HG03280 (cell line): ENCODE measurements at regions not wholly inside any gene's neighbourhood (a gene's known extent, or its start where the extent isn't known, plus 50 kb on each side); places are given as distances from the start of the nearest gene placed in this dataset.
"Not testable (repeated sequence)": the region's sequence is repeated elsewhere in the genome, so short reads cannot be mapped to it uniquely, and the experiment has no call there.

Source experiments
- ATAC-seq: cut with Tn5 transposase; IDR thresholded peaks from one replicate; pipeline ENCODE4 v1.9.1; 2021; ENCODE audit warnings: mild to moderate bottlenecking, moderate library complexity; ENCODE audit not compliant: unreplicated experiment

DNA sequence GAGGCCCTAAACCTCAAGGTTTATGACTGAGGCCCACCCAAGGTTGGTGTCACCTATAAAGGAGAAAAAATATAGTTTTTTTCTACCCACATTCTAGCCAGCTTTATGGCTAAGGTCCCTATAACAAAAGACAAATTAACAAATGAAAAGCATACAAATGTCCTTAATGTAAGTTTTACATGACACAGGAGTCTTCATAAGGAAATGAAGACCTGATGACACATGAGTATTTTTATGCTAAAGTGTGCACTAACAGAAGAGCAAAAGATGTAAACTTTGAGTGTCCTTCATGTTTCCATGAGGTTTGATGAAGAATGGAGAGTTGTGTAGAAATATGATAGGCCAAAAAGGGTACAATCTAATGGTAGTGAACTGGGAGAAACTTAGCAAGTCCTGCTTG lies 114.7 kb upstream of the INTU start:
- no peak for ATAC-seq

DNA sequence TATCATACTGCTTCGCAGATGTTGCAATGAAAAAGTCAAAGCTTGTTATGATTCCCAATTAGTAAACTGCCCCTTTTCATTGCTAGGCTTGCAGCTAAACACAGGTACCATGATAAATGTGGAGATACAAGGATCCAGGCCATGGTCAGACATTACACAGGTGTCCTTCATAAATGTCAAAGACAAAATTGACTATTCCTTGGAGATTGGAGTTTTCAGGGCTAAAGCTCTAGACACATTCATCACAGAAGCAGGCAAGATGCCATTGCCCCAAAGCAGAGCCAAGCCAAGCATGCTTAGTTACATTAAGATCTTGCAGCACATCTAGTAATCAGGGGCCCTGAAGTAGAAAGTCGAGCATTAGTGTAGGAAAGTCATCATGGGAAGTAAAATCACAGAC lies 111.3 kb upstream of the INTU start:
- ATAC-seq = no peak

DNA sequence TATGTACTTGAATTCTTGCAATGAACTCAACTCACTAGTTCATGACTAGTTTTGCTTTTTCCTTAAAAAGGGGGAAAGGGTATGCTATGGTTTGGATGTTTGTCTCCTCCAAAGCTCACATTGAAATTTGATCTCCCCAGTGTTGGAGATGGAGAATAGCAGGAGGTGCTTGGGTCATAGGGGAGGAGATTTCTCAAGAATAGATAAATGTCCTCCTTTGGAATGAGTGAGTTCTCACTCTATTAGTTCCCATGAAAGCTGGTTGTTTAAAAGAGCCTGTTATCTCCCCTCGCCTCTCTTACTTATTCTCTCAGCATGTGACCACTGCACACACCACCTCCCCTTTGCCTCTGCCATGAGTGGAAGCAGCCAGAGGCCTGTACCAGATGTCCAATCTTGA lies 109.4 kb upstream of the INTU start:
- ATAC-seq = no peak

DNA sequence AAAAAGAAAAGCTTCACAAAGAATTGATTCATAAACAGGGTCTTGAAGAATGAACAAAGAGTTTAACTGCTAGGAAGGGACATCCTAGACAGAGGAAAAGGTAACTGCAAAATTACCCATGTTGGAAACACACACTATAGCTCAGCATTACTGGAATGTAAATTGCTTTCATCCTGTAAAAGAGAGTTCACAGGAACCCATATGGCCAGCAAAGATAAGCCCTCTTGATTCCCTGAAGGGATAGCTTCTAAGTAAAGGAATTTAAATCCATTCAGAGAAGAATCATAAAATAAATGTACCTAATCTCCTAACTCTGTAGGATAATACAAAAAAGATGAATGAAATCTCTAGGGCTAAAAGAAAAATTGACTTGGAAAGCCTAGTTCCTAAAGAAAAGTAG lies 107.1 kb upstream of the INTU start:
- ATAC-seq = no peak

DNA sequence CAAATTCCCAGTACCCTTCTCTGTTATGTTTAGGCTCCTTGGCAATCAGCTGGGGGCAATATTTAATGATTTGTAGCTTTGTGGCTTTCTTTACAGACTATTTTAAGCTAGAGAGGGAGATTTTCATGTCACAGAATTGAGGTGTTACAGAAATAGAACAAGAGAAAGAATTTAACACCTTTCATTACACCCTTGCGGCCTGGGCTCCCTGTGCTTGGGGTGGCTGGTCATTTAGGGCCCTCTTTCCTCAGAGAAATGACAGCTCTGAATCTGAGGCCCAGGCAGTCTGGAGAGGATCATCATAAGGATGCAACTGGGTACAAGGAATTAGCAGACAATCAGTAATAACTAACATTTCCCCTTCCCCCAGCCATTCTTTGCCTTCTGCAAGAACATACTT lies 104.5 kb upstream of the INTU start:
- no peak for ATAC-seq

DNA sequence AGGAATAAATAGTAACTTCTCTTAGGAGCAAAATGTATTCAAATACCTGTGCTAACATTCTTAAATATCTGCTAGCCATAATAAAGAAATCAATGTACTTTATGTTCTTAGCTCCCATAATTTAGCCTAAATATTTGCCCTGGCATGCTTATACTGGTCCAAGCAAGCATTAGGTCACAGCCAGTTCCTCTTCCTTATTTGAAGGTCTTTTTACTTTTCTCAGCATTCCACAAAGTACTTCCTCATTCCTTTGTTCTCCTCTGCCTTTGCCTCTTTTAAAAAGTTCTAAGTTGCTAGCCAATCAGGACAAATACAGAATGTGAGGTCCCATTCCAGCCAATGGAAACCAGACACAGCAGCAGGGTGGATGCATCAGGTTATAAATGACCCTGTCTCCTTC lies 102.9 kb upstream of the INTU start:
- not testable (repeated sequence) for ATAC-seq

DNA sequence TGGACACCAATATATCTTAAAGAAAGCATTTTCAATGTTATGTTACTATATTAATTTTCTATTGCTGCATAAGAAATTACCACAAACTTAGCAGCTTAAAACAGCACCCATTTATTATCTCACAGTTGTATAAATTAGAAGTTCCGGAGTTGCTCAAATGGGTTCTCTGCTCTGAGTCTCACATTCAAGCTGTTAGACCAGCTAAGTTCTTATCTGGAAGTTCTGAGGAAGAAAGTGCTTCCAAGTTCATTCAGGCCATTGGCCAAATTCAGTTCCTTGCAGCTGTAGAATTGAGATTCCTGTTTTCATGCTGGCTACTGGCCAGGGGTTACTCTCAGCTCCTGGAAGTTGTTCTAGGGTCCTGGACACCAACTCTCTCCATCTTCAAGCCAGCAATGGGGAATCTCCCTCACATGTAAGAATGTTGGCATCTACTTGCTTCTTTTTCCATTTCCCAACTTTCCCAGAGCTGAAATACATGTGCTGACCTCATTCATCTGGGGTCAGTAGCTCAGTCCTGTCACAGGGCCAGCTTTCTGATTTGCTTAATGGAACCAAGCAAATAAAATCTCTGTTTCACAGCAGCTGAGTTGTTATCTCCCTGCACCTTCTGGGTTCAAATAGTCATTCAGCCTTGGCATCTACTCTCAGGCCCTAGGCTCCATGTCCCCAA lies 99.6 kb upstream of the INTU start:
- no peak for ATAC-seq

DNA sequence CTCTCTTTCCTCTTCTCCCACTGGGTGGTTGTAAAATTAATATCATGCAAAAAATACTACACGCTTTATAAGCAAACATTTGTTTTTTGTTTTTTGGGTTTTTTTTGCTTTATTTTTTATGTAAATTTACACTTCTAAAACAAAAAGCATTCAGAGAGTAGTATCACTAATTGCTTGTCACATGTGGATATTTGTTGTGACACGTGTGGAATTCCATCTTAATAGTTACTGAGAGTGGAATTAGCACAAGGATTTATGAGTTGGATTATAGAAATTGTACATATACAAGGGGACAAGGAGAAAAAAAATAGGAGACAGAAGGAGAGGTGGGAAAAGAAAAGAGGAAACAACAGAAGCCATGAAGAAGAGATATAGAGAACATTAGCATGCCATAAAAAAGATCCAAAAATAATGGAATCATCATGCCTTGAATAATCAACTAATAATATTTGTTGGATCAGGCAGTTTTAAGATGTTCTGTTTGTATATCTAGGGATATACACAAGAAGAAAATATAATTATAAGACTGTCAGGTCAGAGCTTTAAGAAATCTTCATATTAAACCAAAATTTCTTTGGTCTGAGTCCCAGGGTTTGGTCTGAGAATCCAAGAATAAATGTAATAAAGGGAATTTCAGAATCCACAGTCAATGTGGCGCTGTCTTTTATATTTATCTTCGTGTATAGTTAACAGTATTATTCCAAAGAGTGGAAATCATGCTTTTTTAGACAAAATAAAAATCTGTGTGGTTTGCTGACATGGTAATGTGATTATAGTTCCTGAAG lies 98.5 kb upstream of the INTU start:
- ATAC-seq = no peak

DNA sequence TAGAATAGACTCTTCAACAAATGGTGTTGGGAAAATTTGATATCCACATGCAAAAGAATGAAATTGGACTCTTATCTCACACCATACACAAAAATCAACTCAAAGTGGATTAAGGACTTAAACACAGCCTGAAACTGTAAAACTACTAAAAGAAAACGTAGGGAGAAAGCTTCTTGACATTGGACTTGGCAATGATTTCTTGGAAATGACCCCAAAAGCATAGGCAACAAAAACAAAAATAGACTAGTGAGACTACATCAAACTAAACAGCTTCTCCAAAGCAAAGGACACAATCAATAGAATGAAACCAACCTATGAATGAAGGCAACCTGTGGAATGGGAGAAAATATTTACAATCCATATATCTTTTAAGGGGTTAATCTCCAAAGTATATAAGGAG lies 94.7 kb upstream of the INTU start:
- no peak for ATAC-seq

DNA sequence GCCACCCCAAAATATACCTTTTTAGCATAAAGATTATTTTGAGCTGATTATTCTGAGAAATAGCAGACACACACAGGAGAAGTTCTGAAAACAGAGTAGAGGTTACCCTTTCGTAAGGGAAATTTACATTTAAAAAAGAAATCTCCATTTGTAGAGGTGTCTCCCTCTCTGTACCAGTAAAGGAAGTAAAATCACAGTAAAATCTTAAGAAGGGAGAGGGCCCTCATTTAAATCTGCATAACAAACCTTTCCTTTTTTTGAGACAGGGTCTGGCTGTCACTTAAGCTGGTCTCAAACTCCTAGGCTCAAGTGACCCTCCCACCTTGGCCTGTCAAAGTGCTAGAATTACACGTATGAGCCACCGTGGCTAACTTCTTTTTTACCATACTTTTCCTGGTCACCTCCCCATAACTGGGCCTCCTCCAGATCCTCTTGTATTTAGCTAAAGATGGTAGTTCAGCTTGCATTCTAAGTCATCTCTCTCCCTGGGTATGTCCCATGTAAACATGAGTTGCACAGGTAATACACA lies 92.2 kb upstream of the INTU start:
- ATAC-seq = no peak

DNA sequence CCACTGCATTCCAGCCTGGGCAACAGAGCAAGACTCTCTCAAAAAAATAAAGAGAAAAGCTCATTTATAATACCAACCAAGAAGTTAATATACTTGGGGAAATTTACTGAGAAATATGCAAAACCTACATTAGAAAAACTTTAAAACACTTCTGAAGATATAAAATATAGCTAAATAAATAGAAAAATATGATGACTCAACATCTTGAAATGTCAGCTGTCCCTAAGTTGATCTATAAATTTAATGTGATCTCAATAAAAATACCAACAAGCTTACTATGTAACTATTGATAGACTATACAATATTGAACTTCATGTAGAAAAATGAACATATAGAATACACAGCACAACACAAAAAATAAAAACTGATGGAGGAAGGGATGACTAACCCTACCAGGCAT lies 87.5 kb upstream of the INTU start:
- ATAC-seq = no peak

DNA sequence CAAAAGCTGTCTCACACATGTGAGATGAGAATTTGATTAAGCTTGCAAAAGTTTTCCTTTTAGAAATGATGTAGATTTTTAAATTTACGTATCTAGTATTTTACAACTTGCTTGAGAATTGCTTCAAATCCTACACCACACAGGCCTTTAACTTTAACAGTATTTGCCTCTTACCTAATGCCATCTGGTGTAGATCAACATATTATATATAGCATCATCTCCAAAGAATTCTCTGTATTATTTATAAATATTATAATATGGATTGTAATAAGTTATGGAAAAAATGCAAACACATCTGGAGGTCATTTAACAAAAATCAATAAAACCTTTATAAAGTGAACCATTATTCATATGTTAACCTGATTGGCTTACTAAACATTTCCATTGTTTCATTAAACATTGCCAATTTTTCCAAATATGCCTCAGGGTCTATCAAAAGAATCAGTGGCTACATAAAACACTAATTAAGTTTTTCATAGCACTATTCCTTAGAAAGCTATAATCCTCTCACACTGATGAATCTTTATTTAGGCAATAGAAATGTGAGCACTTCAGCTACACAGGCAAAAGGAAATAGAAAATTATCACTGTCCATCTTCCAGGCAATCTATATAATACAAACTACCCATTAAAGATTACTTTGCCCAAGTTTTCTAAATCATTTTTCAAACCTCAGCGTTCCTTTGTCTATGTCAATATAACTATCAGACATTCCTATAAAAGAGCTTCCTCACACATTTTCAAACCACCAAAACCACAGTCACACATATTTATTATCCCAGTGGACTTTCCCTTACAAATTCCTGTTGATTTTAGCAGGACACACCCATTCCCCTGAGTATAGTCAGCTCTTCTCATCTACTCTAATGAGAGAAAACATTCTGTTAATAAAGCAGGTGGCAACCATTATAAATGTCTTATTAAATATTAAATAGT lies 83.5 kb upstream of the INTU start:
- no peak for ATAC-seq

DNA sequence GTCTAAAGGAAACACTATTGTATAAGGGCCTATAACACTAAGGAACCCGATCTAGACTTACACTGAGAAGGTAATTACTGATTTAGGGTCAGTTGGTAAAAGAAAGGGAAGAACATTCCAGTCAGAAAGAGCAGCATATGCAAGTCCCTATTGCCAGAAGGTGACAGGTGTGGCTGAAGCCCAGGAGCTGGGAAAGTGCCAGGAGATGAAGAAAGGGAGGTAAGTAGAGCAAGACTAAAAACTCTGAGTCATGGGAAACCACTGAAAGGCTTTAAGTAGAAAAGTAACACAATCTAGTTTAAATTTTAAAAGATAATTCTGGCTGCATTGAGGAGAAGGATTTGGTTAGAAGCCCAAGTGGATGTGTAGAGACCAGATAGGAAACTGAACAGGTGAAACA lies 77.7 kb upstream of the INTU start:
- no peak for ATAC-seq

DNA sequence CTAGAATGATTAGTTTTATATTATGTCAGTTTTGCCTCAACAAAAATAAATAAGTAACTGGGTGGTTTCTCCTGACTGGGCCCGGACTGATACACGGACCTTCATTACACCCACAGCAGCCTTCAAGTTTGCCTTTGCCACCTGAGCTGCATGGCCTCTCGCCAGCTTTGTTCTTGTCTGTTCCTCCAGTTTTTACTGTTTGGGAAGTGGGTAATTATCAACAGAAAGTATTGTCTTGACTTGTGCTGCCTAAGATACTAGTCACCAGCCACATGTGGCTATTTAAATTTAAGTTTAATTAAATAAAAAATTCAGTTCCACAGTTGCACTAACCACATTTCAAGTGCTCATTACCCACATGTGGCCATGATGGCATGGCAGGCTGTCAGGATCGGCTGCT lies 74.7 kb upstream of the INTU start:
- no peak for ATAC-seq

DNA sequence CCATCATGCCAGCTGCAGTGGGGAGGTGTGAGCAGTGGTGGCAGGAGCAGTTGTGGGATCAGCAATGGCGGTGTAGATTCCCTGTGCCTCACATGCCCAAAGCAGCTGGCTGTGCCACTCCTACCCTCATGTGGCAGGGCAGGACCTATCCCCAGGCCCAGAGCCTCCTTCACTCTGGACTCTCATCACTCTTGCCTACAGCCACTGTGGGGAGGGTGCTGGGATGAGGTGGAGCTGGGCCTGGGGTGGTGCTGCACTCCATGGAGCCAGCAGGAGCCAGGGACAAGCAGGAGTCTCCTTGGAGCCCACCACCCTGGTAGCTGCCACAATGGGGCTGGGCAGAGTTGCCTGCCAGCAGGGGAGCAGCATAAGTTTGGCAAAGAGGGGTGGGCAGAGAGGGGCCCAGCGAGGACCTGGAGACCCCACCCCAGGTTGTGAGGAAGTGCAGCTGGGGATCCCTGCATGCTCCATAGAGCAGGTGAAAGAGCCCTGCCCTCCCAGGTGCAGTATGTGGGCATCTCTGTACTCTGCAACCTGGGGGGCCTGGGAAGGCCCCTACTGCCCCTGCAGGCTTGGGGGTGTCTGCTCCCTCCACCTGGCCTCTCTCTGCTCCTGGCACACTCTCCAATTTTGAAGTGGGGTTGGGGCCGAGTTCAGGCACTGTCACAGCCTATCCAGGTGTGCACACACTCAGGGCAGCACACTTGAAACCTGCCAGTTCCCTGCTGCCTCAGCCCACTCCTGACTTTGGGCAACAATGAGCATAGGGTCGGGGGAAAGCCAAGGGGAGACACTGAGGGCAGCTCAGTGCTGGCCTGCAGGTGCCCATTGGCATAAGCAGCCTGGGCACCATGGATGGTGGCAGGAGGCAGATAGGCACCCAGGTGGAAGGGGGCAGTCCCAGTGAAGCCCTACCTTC lies 74.0 kb upstream of the INTU start:
- ATAC-seq = no peak

DNA sequence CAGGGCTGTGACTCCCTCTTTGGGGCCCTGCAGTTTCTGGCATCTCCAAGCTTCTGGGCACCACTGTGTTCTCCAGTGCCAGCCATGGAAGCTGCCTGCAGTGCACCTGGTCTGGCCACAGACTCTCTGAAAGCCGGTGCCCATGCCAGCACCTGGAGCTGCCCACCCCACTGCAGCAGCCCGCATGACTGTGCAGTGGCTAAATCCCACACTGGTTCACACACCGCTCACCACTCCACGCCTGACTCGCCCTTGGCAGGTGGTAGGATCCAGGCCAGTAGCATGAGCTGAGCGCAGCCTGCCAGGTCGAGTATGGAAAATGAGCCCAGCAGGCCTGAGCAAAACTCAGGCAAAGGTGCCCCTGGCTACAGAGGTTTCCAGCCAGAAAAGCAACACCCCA lies 72.8 kb upstream of the INTU start:
- ATAC-seq = no peak

DNA sequence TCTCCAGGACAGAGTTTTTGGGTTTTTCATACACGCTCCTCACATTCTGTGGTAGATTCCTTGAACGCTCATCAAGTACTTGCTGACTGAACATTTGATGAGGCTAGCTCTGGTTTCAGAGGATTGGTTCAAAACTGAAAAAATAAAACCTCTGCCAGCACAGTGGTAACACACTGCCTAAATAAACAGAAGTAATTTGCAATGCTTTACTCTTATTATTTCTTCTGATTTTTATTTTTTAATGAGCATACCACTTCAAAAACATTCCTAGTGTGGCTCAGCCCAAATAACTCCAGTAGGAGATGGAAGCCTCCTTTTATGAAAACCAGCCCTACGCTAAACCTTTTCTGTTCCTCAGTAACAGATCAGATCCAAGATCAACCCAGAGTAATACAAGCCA lies 72.0 kb upstream of the INTU start:
- no peak for ATAC-seq

DNA sequence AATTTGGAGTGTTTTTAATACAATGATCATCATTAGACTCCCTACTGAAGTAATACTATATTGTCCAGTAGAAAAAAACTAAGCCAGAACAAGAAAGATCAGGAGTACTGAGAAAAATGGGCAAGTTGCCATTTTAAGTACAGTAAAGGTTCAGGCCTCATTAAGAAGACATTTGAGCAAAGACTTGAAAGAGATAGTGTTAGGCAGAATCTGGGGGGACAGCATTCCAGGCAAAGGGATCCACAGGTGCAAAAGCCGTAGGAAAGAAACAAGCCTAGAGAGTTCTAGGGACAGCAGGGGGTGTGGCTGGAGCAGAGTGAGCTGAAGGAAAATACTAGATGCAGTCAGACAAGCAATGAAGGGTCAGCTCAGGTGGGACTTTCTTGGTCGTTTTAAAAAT lies 58.1 kb upstream of the INTU start:
- ATAC-seq = no peak

DNA sequence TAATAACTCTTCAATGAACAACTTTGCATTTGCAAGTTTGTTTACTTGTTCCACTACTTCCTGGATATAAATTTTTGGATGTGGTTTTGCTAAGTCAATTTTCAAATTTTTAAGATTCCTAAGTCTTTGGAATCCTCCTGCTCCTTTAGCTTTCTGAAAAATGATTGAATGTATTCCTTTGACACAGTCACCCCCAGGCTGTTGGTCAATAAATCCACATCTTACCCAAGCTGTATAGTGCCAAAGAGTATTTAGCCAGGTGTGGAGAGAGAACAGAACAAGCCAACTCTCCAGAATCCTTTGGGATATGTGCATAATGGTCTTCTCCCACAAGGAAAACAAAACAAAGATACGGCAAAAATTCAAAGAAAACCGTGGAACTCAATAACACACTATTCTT lies 56.9 kb upstream of the INTU start:
- no peak for ATAC-seq

DNA sequence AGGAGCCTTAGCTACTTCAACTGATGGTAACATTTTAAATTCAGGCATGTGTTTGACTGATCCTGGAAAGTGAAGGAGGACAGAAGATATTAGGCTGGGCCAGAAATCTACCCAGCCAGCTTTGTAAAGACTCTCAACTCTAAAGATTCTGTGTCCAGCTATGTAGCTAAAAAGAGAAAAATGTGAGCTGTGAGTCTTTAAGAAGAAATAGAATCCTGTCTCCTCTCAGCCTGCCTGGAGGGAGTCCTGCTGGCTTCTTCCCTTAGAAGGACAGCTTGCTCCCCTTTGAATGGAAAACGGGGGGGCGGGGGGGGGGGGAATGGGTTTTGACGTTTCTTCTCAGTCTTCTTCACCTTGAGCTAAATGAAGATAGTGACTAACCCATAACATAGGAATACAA lies 54.3 kb upstream of the INTU start:
- ATAC-seq = no peak
